NCI-H748 (cell line): ENCODE measurements at regions not wholly inside any gene's neighbourhood (a gene's known extent, or its start where the extent isn't known, plus 50 kb on each side); places are given as distances from the start of the nearest gene placed in this dataset.
A peak's percentile ranks its signal among the peaks of the same experiment; 100 is the strongest.

Experiments
- DNase-seq: peaks from one replicate; lab custom pipeline; 2025; ENCODE audit not compliant: unreplicated experiment; lab: John Stamatoyannopoulos, UW

DNA sequence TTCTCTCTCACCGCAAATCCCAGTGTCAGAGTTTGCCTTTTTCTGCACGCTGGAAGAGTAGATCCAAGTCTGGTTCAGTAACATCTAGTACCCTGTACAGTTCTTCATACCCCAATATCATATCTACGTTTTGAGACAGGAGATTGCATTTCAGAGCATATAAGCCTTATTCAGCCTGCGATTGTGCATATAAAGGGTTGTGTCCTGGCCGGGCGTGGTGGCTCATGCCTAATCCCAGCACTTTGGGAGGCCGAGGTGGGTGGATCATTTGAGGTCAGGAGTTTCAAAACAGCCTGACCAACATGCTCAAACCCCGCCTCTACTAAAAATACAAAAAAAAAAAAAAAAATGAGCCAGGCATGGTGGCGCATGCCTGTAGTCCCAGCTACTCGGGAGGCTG, 104.9 kb downstream of the MTNR1B start:
- DNase-seq: no peak

- DNase-seq: no peak
Measured at GRCh38 chr11:93075782-93076181, 106.3 kb downstream of the MTNR1B start.

- peak; percentile 10 for DNase-seq
Measured at GRCh38 chr11:93080146-93080759, 110.8 kb downstream of the MTNR1B start.

DNA sequence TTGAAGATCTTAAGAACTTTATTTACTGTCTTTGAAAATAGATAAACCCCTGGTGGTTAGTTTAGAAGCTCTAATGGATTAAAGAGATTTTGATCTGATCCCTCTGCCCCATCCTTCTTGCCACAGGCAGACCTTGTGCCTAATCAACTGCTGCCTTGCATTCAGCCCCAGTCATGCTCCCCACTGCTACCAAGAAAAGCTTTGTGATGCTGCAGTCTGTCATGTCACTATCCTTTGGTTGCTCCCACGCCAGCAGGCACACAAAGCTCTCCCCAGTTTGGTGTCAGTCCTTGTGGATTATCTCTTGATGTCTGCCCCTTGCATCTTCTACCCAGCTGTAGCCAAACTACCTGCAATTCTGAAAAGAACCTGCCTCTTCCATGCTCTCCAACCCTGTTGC, 112.2 kb downstream of the MTNR1B start:
- DNase-seq: no peak

GRCh38 chr11:93082900-93083299, 113.4 kb downstream of the MTNR1B start:
- no peak for DNase-seq

DNA sequence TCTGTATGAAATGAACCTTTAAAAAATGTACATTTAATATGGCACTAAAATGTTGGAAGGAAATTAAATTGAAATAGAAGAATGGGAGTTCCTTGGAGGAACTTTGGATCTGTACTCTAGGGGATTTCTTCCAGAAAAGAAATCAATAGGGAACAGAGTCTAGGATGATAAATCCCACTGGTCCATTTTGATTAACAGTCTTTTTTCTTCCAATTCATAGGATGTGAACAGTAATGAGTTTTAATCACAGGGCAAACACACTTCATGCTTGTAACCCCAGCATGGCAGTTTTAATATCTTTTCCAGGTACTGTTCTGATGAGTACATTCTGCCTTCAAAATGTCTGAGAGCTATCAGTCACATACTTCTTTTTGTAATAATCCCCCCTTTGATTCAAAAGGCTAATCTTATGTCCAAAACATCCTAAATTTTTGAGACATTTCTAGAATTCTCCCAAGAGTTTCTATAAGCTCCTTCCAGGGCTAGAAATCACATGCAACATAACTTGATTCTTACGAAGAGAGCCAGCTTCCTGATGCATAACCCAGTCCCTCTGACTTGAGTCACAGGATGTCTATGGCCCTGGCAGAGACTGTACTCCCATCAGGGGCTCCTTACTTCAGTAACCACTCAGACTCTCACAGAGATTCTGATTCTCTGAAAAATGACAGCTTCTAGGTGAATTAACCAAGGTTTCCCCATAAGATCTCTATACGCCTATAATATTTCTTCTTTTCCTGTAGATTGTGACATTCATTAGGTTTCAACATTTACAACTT, 112.9 kb downstream of the SLC36A4 start:
- no peak for DNase-seq

- peak; percentile 58 for DNase-seq
Measured at GRCh38 chr11:93089474-93090102, 108.2 kb downstream of the SLC36A4 start.
